Neural progenitor cell (in vitro differentiated cells): ENCODE measurements at regions not wholly inside any gene's neighbourhood (a gene's known extent, or its start where the extent isn't known, plus 50 kb on each side); places are given as distances from the start of the nearest gene placed in this dataset.

Source experiments
- EZH2 ChIP-seq: fragments of 200-600 bp; sonication (generic); IDR thresholded peaks from 2 replicates; pipeline ENCODE4 v1.6.1; 2017; ENCODE audit warnings: antibody characterized with exemption, mild to moderate bottlenecking, moderate library complexity
- TF ChIP-seq, protein P1 (sequence below): fragments of 200-600 bp; sonication (generic); IDR thresholded peaks from 2 replicates; pipeline ENCODE4 v1.5.1; 2017; ENCODE audit warnings: antibody characterized with exemption, mild to moderate bottlenecking

DNA sequence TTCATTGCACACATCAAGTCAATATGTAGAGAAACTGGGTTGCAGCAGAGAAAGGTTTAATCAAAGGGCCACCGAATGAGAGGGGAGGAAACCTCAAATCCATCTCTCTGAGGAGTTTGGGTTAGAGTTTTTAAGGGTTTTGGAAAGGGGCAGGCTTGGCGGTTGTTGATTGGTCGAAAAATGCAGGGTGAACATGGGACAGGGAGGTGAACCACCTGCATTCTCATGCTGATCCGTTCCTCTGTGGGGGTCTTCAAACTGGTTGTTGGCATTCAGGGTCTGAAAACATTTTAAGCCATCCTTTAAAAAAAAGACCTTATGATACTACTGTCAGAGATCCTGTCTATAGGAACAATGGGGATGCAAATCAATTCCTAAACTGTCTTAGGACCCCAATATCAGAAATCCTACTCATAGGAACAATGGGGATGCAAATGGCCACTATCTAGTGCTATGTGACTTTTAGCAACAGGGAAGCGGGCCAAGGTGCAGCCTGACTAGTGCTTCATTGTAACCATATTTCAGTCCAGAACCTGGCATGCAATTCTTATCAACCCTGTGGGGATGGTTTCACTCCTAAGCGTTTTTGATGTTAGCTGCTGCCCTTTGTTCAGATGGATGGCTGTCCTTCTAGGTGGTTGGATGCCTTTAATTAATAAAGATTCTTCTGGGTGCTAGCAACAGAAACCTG is 120.1 kb upstream of the MGAT5 start:
- TF ChIP-seq, protein P1, sequence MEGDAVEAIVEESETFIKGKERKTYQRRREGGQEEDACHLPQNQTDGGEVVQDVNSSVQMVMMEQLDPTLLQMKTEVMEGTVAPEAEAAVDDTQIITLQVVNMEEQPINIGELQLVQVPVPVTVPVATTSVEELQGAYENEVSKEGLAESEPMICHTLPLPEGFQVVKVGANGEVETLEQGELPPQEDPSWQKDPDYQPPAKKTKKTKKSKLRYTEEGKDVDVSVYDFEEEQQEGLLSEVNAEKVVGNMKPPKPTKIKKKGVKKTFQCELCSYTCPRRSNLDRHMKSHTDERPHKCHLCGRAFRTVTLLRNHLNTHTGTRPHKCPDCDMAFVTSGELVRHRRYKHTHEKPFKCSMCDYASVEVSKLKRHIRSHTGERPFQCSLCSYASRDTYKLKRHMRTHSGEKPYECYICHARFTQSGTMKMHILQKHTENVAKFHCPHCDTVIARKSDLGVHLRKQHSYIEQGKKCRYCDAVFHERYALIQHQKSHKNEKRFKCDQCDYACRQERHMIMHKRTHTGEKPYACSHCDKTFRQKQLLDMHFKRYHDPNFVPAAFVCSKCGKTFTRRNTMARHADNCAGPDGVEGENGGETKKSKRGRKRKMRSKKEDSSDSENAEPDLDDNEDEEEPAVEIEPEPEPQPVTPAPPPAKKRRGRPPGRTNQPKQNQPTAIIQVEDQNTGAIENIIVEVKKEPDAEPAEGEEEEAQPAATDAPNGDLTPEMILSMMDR, result no peak
- TF ChIP-seq EZH2, result no peak
